Liver (tissue), 8 donors: ENCODE measurements at regions not wholly inside any gene's neighbourhood (a gene's known extent, or its start where the extent isn't known, plus 50 kb on each side); places are given as distances from the start of the nearest gene placed in this dataset.

Experiments
- DNase-seq: peaks from one replicate; pipeline ENCODE4 v3.0.0-alpha.2; 2017; ENCODE audit warnings: low spot score
- H3K27ac ChIP-seq, 2 donors: one replicate each; pipeline ENCODE4 v1.7.0; 2013; ENCODE audit warnings: inconsistent platforms in 2 of 2, low read length in 2 of 2, control low read depth in 1 of 2, low read depth in 1 of 2, mild to moderate bottlenecking in 1 of 2
- H3K27me3 ChIP-seq, 4 donors: one replicate each; pipeline versions ENCODE4 v1.6.1 to v1.7.0; 2013; ENCODE audit warnings: low read length in 3 of 4, inconsistent platforms in 1 of 4, mild to moderate bottlenecking in 1 of 4, moderate library complexity in 1 of 4; ENCODE audit not compliant: control insufficient read depth in 4 of 4, insufficient read depth in 4 of 4
- H3K36me3 ChIP-seq, 4 donors: one replicate each; pipeline versions ENCODE4 v1.6.1 to v1.7.0; 2013; ENCODE audit warnings: low read length in 3 of 4, mild to moderate bottlenecking in 3 of 4, low read depth in 1 of 4, moderate library complexity in 1 of 4; ENCODE audit not compliant: control insufficient read depth in 4 of 4, insufficient read depth in 3 of 4
- H3K4me1 ChIP-seq, 4 donors: one replicate each; pipeline versions ENCODE4 v1.6.1 to v1.7.0; 2013; ENCODE audit warnings: low read length in 3 of 4, mild to moderate bottlenecking in 3 of 4, moderate library complexity in 1 of 4; ENCODE audit not compliant: control insufficient read depth in 4 of 4, insufficient read depth in 4 of 4
- H3K4me3 ChIP-seq, 3 donors: one replicate each; pipeline versions ENCODE4 v1.6.1 to v1.7.0; 2013; ENCODE audit warnings: low read length in 3 of 3, control low read depth in 1 of 3, low read depth in 1 of 3, mild to moderate bottlenecking in 1 of 3
- H3K9ac ChIP-seq, 2 donors: one replicate each; pipeline ENCODE4 v1.7.0; 2013; ENCODE audit warnings: low read length in 2 of 2, mild to moderate bottlenecking in 2 of 2, moderate library complexity in 2 of 2, control low read depth in 1 of 2, low read depth in 1 of 2
- H3K9me3 ChIP-seq, 4 donors: one replicate each; pipeline versions ENCODE4 v1.6.1 to v1.7.0; 2013; ENCODE audit warnings: low read length in 3 of 4; ENCODE audit not compliant: control insufficient read depth in 4 of 4
- ATF3 ChIP-seq: IDR thresholded peaks from 2 replicates; pipeline ENCODE4 v1.6.1; 2016; ENCODE audit warnings: antibody characterized with exemption
- CTCF ChIP-seq: fragments of 150-350 bp; IDR thresholded peaks from 2 replicates; pipeline ENCODE4 v1.5.1; 2017; ENCODE audit warnings: improper control_type of control experiment, low read depth, low read length; ENCODE audit not compliant: missing input control
- FOXA1 ChIP-seq: IDR thresholded peaks from 2 replicates; pipeline ENCODE4 v1.6.1; 2016; ENCODE audit warnings: antibody characterized with exemption
- FOXA2 ChIP-seq: IDR thresholded peaks from 2 replicates; pipeline ENCODE4 v1.6.1; 2016; ENCODE audit warnings: antibody characterized with exemption
- HNF4G ChIP-seq: IDR thresholded peaks from 2 replicates; pipeline ENCODE4 v1.6.1; 2016; ENCODE audit warnings: antibody characterized with exemption
- JUND ChIP-seq, 2 donors: IDR thresholded peaks; 2 replicates each; pipeline ENCODE4 v1.6.1; 2016; ENCODE audit warnings: antibody characterized with exemption in 2 of 2
- MAX ChIP-seq: IDR thresholded peaks from 2 replicates; pipeline ENCODE4 v1.6.1; 2016; ENCODE audit warnings: antibody characterized with exemption
- NR2F2 ChIP-seq: IDR thresholded peaks from 2 replicates; pipeline ENCODE4 v1.6.1; 2016; ENCODE audit warnings: antibody characterized with exemption
- RAD21 ChIP-seq, 2 donors: IDR thresholded peaks; 2 replicates each; pipeline ENCODE4 v1.6.1; 2016; ENCODE audit warnings: antibody characterized with exemption in 2 of 2, mild to moderate bottlenecking in 2 of 2
- RXRA ChIP-seq, 2 donors: IDR thresholded peaks; 2 replicates each; pipeline ENCODE4 v1.6.1; 2017 to 2018; ENCODE audit warnings: antibody characterized with exemption in 2 of 2, mild to moderate bottlenecking in 1 of 2
- SP1 ChIP-seq: IDR thresholded peaks from 2 replicates; pipeline ENCODE4 v1.6.1; 2018; ENCODE audit warnings: antibody characterized with exemption, mild to moderate bottlenecking
- TAF1 ChIP-seq: conservative IDR thresholded peaks from 2 replicates; pipeline ENCODE4 v1.6.1; 2016; ENCODE audit warnings: antibody characterized with exemption, mild to moderate bottlenecking
- YY1 ChIP-seq: IDR thresholded peaks from 2 replicates; pipeline ENCODE4 v1.6.1; 2016; ENCODE audit warnings: antibody characterized with exemption, mild to moderate bottlenecking
- ZBTB33 ChIP-seq: IDR thresholded peaks from 2 replicates; pipeline ENCODE4 v1.6.1; 2016; ENCODE audit warnings: antibody characterized with exemption
- WGBS: extraction: QIAGEN DNeasy Blood & Tissue Kit; methylation state at CpG from one replicate; pipeline ENCODE4 v1.1.7; 2013; 5-methylcytosine and 5-hydroxymethylcytosine counted together
- donor health status: healthy.
- donor health status: healthy.
- donor health status: healthy.
- donor health status: healthy.
- donor health status: healthy.

- Histone ChIP-seq H3K9ac (no peak overlapping the region), H3K27me3 (no peaks in the 10 kb centered on the region), H3K4me3 (no peak overlapping the region), H3K27ac (no peak overlapping the region), H3K4me1 (peaks cover 0 to 10% (median 2%) of the 10 kb centered on the region in 4 donors), H3K36me3 (no peaks in the 10 kb centered on the region), H3K9me3 (no peaks in the 10 kb centered on the region)
- TF ChIP-seq ATF3 (no peak), RXRA (IDR thresholded peaks at IDR 0.05) (no peak), FOXA2 (no peak), FOXA1 (no peak), RAD21 (IDR thresholded peaks at IDR 0.05) (no peak), TAF1 (no peak), MAX (no peak)
- 95% methylated on average over 1 of the region's 1 CpG for WGBS
- no peak for DNase-seq
Observed at GRCh38 chr3:31250116-31250777, 282.5 kb upstream of the STT3B start.

GRCh38 chr3:31251083-31251482 lies 281.6 kb upstream of the STT3B start:
- DNase-seq = no peak
- no peak overlapping the region for H3K27ac ChIP-seq
- H3K4me1 ChIP-seq = peaks cover 0 to 10% (median 2%) of the 10 kb centered on the region in 4 donors
- no peaks in the 10 kb centered on the region for H3K27me3 ChIP-seq
- H3K9me3 ChIP-seq = no peaks in the 10 kb centered on the region
- 95% methylated on average over 3 of the region's 3 CpGs for WGBS
- no peak for TF ChIP-seq MAX
- H3K9ac ChIP-seq = no peak overlapping the region
- no peaks in the 10 kb centered on the region for H3K36me3 ChIP-seq
- no peak overlapping the region for H3K4me3 ChIP-seq

GRCh38 chr3:31252216-31253185 lies 280.2 kb upstream of the STT3B start:
- no peak overlapping the region for H3K4me3 ChIP-seq
- H3K9ac ChIP-seq = no peak overlapping the region
- H3K27ac ChIP-seq = no peak overlapping the region
- no peaks in the 10 kb centered on the region for H3K9me3 ChIP-seq
- DNase-seq = no peak
- H3K27me3 ChIP-seq = no peaks in the 10 kb centered on the region
- no peak for TF ChIP-seq ZBTB33
- TF ChIP-seq CTCF = no peak
- TF ChIP-seq FOXA1 = no peak
- TF ChIP-seq RAD21 (IDR thresholded peaks at IDR 0.05) = no peak
- TF ChIP-seq TAF1 = no peak
- TF ChIP-seq HNF4G = no peak
- no peak for TF ChIP-seq YY1
- no peak for TF ChIP-seq MAX
- TF ChIP-seq ATF3 = no peak
- no peak for TF ChIP-seq NR2F2
- TF ChIP-seq JUND (IDR thresholded peaks at IDR 0.05) = no peak
- no peak for TF ChIP-seq SP1
- peaks cover 0 to 10% (median 2%) of the 10 kb centered on the region in 4 donors for H3K4me1 ChIP-seq
- no peaks in the 10 kb centered on the region for H3K36me3 ChIP-seq
- 90% methylated on average over 6 of the region's 6 CpGs for WGBS
